HUDEP-2 (cell line): ENCODE measurements at regions not wholly inside any gene's neighbourhood (a gene's known extent, or its start where the extent isn't known, plus 50 kb on each side); places are given as distances from the start of the nearest gene placed in this dataset.

Experiments used
- DNase-seq, 76 experiments: peaks; one replicate each; lab custom pipeline; 2025; ENCODE audit not compliant: unreplicated experiment in 76 of 76; lab: John Stamatoyannopoulos, UW

DNA sequence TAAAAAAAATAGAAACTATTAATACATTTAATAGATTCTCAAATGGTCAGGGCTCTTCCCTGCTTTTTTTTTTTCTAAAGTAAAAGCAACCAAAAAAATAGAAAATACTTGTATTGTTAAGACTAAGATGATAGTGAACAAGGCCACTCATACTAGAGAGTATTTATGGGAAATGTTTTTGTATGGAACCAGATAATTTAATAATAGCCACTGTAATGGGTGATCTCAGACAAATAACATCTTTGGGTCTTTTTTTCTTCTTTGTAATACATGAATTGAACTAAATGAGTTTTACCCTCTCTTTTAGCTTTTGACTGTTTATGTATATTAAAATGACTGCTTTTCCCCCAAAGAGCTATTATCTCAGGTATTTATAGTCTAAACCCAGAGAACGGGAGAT, 92.1 kb upstream of the ELOVL6 start:
- DNase-seq: no peak

DNA sequence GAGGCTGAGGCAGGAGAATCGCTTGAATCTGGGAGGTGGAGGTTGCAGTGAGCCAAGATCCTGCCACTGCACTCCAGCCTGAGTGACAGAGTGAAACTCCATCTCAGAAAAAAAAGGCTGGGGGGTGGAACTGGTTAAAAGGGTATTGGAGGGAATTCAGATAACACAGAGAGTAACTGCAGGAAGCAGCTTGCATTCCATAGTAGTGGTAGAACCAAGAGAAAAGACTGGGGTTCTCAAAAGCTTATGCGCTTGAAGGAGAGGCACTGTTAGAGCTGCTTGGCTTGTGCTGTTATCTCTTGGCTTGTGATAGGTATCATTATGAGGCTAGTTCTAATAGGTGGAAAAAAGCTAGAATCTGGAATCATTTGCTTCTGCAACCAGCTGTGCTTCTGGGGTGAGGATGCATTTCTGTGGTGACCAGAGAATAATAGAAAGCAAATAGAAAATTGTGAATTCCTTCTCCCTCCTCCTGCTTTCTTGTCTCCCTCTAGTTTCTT, 91.2 kb upstream of the ELOVL6 start:
- DNase-seq: no peak

DNA sequence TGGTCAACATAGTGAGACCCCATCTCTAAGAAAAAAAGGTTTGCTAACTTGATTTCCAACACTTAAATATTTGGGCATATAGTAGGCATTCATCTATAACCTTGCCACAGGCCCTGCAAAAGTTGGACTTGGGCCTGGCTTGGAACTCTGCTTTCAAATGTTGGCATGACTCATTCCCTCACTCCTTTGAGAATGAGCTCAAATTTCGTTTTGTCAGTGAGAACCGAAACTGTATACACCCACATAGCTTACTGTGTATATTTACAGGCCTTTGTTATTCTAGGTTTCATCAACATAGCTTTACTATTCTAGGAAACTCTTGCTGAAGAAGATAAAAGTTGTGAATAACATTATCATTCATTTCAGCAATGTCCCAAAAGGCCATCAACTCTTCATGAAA, 88.7 kb upstream of the ELOVL6 start:
- DNase-seq: peak in 6 of 76 experiments; percentile 8 to 22 (median 12)

GRCh38 chr4:110278127-110278526, 79.7 kb upstream of the ELOVL6 start:
- no peak for DNase-seq

- no peak for DNase-seq
Observed at GRCh38 chr4:110275871-110276270, 77.5 kb upstream of the ELOVL6 start.

GRCh38 chr4:110271986-110272385, 73.6 kb upstream of the ELOVL6 start:
- DNase-seq: no peak

DNA sequence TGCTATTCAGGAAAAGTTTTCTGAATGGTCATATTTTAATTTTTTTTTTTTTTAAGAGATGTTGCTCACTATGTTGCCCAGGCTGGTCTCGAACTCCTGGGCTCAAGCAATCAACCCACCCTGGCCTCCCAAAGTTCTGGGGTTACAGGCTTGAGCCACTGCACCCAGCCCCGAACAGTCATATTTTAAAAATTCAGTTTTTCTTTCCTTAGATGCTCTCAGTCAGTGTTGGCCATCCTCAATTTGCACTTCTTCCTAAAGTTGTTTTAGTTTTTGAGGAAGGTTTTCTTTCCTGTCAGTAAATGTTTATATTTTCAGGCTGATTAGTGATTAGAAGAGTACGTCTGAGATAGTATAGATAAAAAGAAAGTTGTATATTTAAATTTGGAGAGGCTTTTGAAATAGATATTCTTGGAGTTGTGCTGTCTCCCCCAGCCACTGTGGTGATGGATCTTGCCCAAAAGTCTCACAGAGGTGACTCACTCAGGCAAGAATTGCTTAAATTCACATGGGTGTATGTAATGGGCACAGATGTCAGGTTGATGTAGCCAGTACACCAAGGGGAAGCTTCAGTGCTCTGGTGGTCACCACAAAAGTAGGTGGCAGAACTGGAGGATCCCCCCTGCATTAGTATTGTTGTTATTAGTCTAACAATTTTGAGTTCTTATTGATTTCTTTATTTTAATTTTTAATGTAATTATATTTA, 72.2 kb upstream of the ELOVL6 start:
- DNase-seq: peak in 10 of 76 experiments; percentile 2 to 34 (median 14)

DNA sequence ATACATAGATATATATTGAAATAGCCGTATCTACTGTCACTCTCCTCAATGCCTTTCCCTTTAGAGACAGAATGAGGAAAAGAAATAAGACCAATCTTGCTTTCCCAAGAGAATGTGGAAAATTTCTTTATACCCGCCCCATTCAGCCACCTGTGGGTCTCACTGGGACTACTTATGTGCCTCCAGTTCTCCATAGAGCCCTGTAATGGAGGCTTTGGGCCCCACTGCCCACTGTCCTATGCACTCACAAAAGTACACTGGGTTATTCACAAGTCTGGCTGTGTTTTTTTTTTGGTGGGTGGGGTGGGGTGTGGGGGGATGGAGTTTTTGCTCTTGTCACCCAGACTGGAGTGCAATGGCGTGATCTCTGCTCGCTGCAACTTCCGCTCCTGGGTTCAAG, 70.4 kb upstream of the ELOVL6 start:
- DNase-seq: no peak

GRCh38 chr4:110268352-110268751, 69.9 kb upstream of the ELOVL6 start:
- no peak for DNase-seq

- no peak for DNase-seq
Observed at GRCh38 chr4:110266136-110266535, 67.7 kb upstream of the ELOVL6 start.

DNA sequence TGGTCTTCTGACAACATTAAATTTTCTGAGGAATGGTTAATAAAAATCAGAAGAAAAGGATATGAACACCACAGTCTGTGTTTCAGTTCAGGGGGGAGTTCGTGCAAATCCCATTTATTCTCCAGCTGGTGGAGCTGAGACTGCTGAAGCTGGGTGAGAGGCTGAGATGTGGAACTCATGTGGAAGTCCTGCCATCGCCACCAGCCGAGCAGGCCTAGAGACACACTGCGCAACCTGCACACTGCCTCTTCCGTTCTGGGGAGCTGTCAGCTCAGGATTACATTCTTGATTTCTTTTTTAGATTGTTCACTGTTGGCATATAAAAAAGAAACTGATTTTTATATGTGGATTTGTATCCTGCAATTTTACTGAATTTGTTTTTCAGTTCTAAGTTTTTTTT, 66.6 kb upstream of the ELOVL6 start:
- no peak for DNase-seq

- no peak for DNase-seq
Observed at GRCh38 chr4:110260299-110260698, 61.9 kb upstream of the ELOVL6 start.

DNA sequence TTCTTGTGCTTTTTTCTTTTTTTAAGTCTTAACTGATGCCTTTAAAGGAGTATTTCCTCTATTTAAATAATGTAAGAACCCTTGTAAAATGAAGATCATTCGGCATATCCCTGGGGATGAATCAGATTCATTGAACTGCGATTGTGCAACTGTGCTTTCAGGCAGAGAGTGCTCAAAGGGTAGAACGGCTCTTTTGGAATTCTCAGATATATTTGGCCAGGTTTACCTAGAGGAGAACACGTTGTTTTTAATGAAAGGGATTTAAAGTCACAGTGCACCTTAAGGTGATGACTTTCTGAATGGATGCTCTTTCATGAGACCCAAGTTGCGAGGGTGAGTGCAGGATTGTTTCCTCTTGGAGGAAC, 51.6 kb upstream of the ELOVL6 start:
- DNase-seq: no peak

GRCh38 chr4:110248831-110249253, 50.4 kb upstream of the ELOVL6 start:
- DNase-seq: peak in 74 of 76 experiments; percentile 26 to 100 (median 88)
